AG10803 (cell line): ENCODE measurements at regions not wholly inside any gene's neighbourhood (a gene's known extent, or its start where the extent isn't known, plus 50 kb on each side); places are given as distances from the start of the nearest gene placed in this dataset.

Experiments
- DNase-seq: peaks from one replicate; pipeline ENCODE4 v3.0.0; 2010; ENCODE audit warnings: low read depth
- H3K4me3 ChIP-seq: 2 replicates; pipeline ENCODE4 v1.5.1; 2011; ENCODE audit warnings: mild to moderate bottlenecking, low read length, control low read depth
- TF ChIP-seq, protein P1 (sequence below): conservative IDR thresholded peaks from 2 replicates; pipeline ENCODE4 v1.5.1; 2011; ENCODE audit warnings: mild to moderate bottlenecking, low read length, control low read depth, inconsistent platforms

DNA sequence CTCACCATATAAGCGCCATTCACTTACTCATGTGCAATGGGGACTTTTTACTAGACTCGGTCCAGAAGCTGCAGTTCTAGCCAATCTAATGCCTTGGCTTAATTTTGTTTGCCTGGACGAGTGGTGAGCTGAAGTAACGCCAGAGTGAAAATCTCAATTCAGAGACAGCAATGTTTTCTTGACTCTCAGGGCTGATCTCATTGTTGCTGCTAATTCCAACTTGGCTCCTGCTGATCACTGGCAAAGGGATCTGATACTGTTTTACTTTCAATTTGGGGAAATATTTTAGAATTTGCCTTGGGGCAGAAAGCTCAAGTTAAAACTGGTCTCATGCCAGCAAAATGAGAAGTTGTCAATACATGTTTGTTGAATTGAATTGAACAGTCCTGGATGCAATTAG lies 906.6 kb upstream of the CDH2 start:
- peak; percentile 33 for DNase-seq
- H3K4me3 ChIP-seq = peak overlapping the region; percentile 3; the same call in 1 of the 2 replicates
- TF ChIP-seq, protein P1, sequence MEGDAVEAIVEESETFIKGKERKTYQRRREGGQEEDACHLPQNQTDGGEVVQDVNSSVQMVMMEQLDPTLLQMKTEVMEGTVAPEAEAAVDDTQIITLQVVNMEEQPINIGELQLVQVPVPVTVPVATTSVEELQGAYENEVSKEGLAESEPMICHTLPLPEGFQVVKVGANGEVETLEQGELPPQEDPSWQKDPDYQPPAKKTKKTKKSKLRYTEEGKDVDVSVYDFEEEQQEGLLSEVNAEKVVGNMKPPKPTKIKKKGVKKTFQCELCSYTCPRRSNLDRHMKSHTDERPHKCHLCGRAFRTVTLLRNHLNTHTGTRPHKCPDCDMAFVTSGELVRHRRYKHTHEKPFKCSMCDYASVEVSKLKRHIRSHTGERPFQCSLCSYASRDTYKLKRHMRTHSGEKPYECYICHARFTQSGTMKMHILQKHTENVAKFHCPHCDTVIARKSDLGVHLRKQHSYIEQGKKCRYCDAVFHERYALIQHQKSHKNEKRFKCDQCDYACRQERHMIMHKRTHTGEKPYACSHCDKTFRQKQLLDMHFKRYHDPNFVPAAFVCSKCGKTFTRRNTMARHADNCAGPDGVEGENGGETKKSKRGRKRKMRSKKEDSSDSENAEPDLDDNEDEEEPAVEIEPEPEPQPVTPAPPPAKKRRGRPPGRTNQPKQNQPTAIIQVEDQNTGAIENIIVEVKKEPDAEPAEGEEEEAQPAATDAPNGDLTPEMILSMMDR = no peak

DNA sequence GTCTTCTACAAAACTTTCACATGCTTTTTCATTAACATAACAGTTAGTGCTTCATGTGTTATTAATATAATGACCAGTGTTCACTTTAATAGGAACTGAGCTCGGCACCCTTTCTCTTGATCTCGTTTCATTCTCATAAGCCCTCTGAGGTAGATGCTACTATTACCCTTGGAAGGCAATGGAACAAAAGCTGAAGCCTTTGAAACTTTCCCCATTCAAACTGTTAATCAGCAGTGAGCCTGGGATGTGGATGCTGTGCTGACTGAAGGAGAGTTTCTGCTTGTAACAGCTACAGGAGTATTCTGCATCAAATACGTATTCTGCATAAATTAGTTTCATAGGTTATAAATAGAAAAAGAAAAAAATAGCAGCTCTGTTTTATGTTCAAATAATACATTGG lies 904.0 kb upstream of the CDH2 start:
- TF ChIP-seq, protein P1 = no peak
- no peak for DNase-seq
- H3K4me3 ChIP-seq = no peak overlapping the region

DNA sequence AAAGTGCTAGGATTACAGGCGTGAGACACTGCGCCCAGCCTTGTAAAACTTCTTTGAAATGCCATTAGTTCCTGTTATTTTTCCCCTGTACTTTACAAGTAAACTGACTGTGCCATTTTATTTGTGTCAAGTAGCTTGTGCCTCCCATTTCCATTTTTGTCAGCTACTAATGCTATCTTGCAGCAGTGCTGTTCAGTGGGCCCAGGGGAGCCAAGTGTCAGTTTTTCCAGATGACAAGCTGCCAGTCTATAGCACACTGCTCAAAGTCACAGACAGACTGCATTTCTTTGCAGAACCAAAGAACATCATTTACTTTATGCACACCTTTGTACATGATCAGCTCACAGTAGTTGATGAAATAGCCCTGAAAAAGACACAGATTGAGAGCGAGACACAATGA lies 901.3 kb upstream of the CDH2 start:
- TF ChIP-seq, protein P1 = no peak
- no peak for DNase-seq
- H3K4me3 ChIP-seq = no peak overlapping the region

DNA sequence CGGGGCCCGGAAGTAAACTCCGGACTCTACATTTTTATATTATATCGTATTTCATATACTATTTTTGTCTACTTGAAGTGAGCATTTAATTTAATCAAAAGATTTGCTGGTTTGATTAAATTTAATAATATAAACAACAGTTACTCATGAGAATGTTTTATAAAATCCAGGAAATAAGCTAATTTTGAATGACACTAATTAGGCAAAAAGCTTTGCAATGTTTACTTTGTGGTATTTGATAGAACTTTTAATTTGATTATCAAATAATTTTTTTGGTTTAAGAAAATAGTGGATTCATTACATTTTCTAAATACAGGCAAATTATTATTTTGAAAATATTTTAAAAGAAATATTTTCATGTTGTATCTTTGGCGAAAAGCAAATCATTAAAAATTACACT lies 900.4 kb upstream of the CDH2 start:
- H3K4me3 ChIP-seq = no peak overlapping the region
- no peak for DNase-seq
- TF ChIP-seq, protein P1 = no peak

DNA sequence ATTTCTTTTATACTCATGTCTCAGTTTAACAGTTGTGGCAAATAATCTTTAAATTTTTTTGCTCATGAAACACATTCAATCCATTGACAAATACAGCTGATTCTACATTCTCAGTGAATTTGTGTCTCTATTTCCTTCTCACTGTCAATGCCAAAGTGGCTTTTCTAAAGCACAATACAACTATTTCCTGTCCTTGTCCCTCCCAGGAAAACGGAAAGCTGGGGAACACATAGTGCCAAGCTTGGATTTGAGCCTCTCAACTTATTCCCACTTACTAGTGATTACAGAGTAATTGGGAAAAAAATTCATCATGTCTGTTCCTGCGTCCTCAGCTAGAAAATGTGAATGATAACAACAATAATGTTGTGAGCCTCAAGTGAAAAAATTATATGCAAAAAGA lies 899.7 kb upstream of the CDH2 start:
- DNase-seq = no peak
- H3K4me3 ChIP-seq = no peak overlapping the region
- TF ChIP-seq, protein P1 = no peak

DNA sequence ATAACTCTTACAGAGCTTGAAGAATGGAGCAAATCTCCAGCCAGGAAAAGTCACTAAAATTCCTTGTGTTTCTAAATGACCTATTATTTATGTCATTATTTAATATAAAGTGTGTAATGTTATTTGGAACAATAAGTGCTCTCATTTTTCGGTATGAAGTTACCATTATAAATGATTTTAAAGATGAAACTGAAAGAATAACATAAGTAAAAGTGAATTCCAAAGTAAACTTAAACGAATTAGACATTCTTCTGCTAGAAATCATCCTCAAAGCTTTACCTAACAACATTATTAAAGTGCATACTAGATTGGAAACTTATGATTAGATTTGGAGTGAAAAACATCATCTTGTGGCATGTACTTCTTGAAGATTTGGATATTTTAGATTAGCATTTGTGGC lies 897.2 kb upstream of the CDH2 start:
- TF ChIP-seq, protein P1 = no peak
- DNase-seq = no peak
- no peak overlapping the region for H3K4me3 ChIP-seq

DNA sequence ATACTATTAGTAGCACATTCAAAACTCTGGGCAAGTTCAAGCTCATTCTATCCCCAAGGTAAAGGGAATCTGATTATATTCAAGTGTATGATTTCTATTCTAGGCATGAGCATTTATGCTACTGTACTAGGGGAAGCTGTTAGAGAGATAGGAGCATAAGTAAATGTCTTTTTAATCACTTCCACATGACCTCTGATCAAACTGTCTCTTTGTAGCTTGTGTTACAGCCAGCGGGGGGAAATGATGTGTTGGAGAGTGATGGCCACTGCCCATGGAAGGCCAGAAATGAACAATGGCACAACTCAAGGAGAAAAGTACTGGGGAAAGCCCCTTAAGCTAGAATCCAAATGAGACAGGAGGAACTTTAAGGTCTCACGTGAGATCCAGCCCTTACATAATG lies 894.9 kb upstream of the CDH2 start:
- TF ChIP-seq, protein P1 = no peak
- H3K4me3 ChIP-seq = no peak overlapping the region
- DNase-seq = no peak
